Esophagus squamous epithelium (tissue), 5 donors: ENCODE measurements at regions not wholly inside any gene's neighbourhood (a gene's known extent, or its start where the extent isn't known, plus 50 kb on each side); places are given as distances from the start of the nearest gene placed in this dataset.
A peak's percentile ranks its signal among the peaks of the same experiment; 100 is the strongest.

Source experiments
- DNase-seq: peaks from one replicate; lab custom pipeline; 2025; lab: John Stamatoyannopoulos, UW
- H3K27ac ChIP-seq, 4 donors: fragments of 200-600 bp; sonication (generic); one replicate each; pipeline ENCODE4 v1.5.1; 2016 to 2019; ENCODE audit warnings: mild to moderate bottlenecking in 1 of 4
- H3K27me3 ChIP-seq, 4 donors: fragments of 200-600 bp; sonication (generic); 1 replicate in 3 of 4; 2 replicates in 1 of 4; pipeline versions ENCODE4 v1.5.1 to v1.6.0; 2017 to 2021; ENCODE audit warnings: antibody characterized with exemption in 1 of 4
- H3K36me3 ChIP-seq, 3 donors: fragments of 200-600 bp; sonication (generic); one replicate each; pipeline ENCODE4 v1.5.1; 2016 to 2019
- H3K4me1 ChIP-seq, 3 donors: fragments of 200-600 bp; sonication (generic); one replicate each; pipeline ENCODE4 v1.5.1; 2017 to 2019
- H3K4me3 ChIP-seq, 4 donors: fragments of 200-600 bp; sonication (generic); 1 replicate in 3 of 4; 2 replicates in 1 of 4; pipeline ENCODE4 v1.5.1; 2016 to 2019; ENCODE audit warnings: mild to moderate bottlenecking in 2 of 4, moderate library complexity in 1 of 4
- H3K9me3 ChIP-seq, 3 donors: fragments of 200-600 bp; sonication (generic); one replicate each; pipeline ENCODE4 v1.5.1; 2016 to 2019
- CTCF ChIP-seq, 6 experiments: fragments of 450-650 bp in 4 of 6; fragments of 200-600 bp in 2 of 6; sonication (generic) in 2 of 6; IDR thresholded peaks; one replicate each; pipeline ENCODE4 v1.5.1; 2016 to 2019; ENCODE audit warnings: antibody characterized with exemption in 6 of 6, mild to moderate bottlenecking in 4 of 6, moderate library complexity in 4 of 6
- POLR2A ChIP-seq, 4 donors: fragments of 450-650 bp; IDR thresholded peaks; one replicate each; pipeline ENCODE4 v1.6.1; 2017; ENCODE audit warnings: antibody characterized with exemption in 4 of 4, mild to moderate bottlenecking in 4 of 4, moderate library complexity in 3 of 4
- WGBS, 2 donors: methylation state at CpG; one replicate each; pipeline ENCODE4 v1.1.5; 2018; 5-methylcytosine and 5-hydroxymethylcytosine counted together
- intact Hi-C: fragments of 100-400 bp; cut with DNase I; formaldehyde crosslinking; loops from one replicate; pipeline ENCODE4 v1.15.0; 2022
- donor health status: DM: yes; HTN: yes; CAD: no.

DNA sequence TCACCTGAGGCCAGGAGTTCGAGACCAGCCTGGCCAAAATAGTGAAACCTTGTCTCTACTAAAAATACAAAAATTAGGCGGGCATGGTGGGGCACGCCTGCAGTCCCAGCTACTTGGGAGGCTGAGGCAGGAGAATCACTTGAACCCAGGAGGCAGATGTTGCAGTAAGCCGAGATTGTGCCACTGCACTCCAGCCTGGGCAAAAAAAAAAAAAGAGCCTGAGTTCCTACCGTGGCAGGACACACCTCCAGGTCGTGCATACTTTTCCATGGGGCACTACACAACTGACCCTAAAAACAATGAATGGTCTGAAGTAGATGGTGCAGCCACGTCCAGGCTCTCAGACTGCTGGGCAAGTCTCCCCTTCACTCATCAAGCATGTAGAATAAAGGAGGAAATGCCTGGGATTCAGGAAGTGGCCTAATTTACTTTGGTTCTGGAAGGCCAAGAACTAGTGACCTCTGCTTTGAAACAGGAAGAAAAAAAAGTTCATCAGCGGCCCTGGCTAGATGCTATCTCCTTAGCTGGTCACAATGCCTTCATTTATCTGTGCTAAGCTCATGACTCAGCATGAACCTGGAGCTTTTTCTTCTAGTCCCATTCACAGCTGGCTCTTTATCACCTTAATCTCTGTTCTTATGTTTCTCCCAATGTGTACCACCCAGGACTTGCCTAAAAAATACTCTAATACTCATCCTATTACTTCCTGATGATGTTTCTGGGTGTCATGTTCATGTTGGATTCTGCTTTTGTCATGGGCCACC, 55.8 kb upstream of the OR6J1 start:
- WGBS, 2 donors, result 54 to 62% methylated on average over 7 to 8 of the region's 8 CpGs
- Histone ChIP-seq H3K27me3 (peaks cover 0 to 30% (median 0%) of the 10 kb centered on the region in 4 donors), H3K4me3 (no peak overlapping the region), H3K4me1 (peaks cover 0 to 8% (median 0%) of the 10 kb centered on the region in 3 donors), H3K36me3 (no peaks in the 10 kb centered on the region), H3K27ac (no peak overlapping the region), H3K9me3 (no peaks in the 10 kb centered on the region)
- no peak for DNase-seq
- intact Hi-C loops, result no loop called here
- TF ChIP-seq CTCF (IDR thresholded peaks at IDR 0.05) (no peak), POLR2A (IDR thresholded peaks at IDR 0.05) (no peak)

DNA sequence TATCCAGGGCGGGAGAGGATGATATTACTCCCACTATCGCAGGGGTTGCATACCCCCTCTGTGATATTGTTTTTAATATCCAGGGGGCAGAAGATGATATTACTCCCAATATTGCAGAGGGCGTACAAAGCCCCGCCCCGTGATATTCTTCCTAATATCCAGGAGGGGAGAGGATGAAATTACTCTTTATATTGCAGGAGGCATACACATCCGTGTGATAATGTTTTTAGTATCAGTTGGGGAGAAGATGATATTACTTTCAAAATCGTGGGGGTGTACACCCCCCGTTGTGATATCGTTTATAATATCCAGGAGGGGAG, 52.9 kb upstream of the OXA1L start:
- no peak overlapping the region for H3K27ac ChIP-seq
- H3K4me1 ChIP-seq, result peaks cover 0 to 11% (median 0%) of the 10 kb centered on the region in 3 donors
- intact Hi-C loops, result no loop called here
- peaks cover 0 to 58% (median 0%) of the 10 kb centered on the region in 4 donors for H3K27me3 ChIP-seq
- no peaks in the 10 kb centered on the region for H3K36me3 ChIP-seq
- TF ChIP-seq CTCF (IDR thresholded peaks at IDR 0.05), result no peak
- no peak for TF ChIP-seq POLR2A (IDR thresholded peaks at IDR 0.05)
- 72 to 75% methylated on average over 9 of the region's 9 CpGs for WGBS, 2 donors
- H3K9me3 ChIP-seq, result no peaks in the 10 kb centered on the region
- peak overlapping the region in 3 of 4 donors; percentile 35 to 58 (median 41) for H3K4me3 ChIP-seq
- DNase-seq, result no peak

DNA sequence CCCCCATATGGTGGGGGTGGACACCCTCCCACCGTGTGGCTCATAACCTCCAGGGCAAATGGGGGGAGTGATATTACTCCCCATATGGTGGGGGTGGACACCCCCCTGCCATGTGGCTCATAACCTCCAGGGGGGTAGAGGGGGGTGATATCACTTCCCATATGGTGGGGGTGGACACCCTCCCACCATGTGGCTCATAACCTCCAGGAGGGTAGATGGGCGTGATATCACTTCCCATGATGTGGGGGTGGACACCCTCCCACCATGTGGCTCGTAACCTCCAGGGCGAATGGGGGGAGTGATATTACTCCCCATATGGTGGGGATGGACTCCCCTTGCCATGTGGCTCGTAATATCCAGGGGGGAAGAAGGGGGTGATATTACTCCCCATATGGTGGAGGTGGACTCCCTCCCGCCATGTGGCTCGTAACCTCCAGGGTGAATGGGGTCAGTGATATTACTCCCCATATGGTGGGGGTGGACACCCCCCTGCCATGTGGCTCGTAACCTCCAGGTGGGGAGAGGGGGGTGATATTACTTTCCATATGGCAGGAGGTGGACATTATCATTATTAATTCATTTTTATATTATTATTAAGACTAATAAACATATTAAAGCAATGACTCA, 51.2 kb upstream of the OXA1L start:
- Histone ChIP-seq H3K36me3 (no peaks in the 10 kb centered on the region), H3K4me3 (no peak overlapping the region), H3K27ac (no peak overlapping the region), H3K9me3 (no peaks in the 10 kb centered on the region), H3K4me1 (peaks cover 0 to 11% (median 0%) of the 10 kb centered on the region in 3 donors), H3K27me3 (peaks cover 0 to 40% (median 0%) of the 10 kb centered on the region in 4 donors)
- TF ChIP-seq POLR2A (IDR thresholded peaks at IDR 0.05) (no peak), CTCF (IDR thresholded peaks at IDR 0.05) (no peak)
- intact Hi-C loops, result no loop called here
- DNase-seq, result no peak
- 82 to 91% methylated on average over 2 to 7 of the region's 8 CpGs for WGBS, 2 donors

- no peaks in the 10 kb centered on the region for H3K36me3 ChIP-seq
- DNase-seq, result no peak
- peaks cover 0 to 11% (median 0%) of the 10 kb centered on the region in 3 donors for H3K4me1 ChIP-seq
- H3K4me3 ChIP-seq, result no peak overlapping the region
- no peaks in the 10 kb centered on the region for H3K9me3 ChIP-seq
- intact Hi-C loops, result no loop called here
- peaks cover 0 to 35% (median 0%) of the 10 kb centered on the region in 4 donors for H3K27me3 ChIP-seq
- H3K27ac ChIP-seq, result no peak overlapping the region
- WGBS, 2 donors, result 57 to 76% methylated on average over 1 of the region's 1 CpG
- TF ChIP-seq POLR2A (IDR thresholded peaks at IDR 0.05) (no peak), CTCF (IDR thresholded peaks at IDR 0.05) (no peak)
Measured at GRCh38 chr14:22715890-22716289, 50.6 kb upstream of the OXA1L start.
